22Rv1 (cell line): ENCODE measurements at regions not wholly inside any gene's neighbourhood (a gene's known extent, or its start where the extent isn't known, plus 50 kb on each side); places are given as distances from the start of the nearest gene placed in this dataset.

Experiments used
- CTCF ChIP-seq: fragments of 450-650 bp; IDR thresholded peaks from 2 replicates; pipeline ENCODE4 v1.5.1; 2017; ENCODE audit warnings: mild to moderate bottlenecking
- ZFX ChIP-seq: fragments of 450-650 bp; IDR thresholded peaks from 2 replicates; pipeline ENCODE4 v1.6.1; 2017; ENCODE audit warnings: antibody characterized with exemption, borderline replicate concordance

GRCh38 chr3:109784285-109784684, 446.9 kb upstream of the DPPA4 start:
- no peak for TF ChIP-seq CTCF
- no peak for TF ChIP-seq ZFX
